DMS79 (cell line): ENCODE measurements at regions not wholly inside any gene's neighbourhood (a gene's known extent, or its start where the extent isn't known, plus 50 kb on each side); places are given as distances from the start of the nearest gene placed in this dataset.

Experiments
- DNase-seq: peaks from one replicate; lab custom pipeline; 2025; lab: John Stamatoyannopoulos, UW

- DNase-seq = no peak
Observed at GRCh38 chr4:53688186-53688790, 97.0 kb upstream of the LNX1 start.

- DNase-seq = no peak
Observed at GRCh38 chr4:53686521-53686920, 95.2 kb upstream of the LNX1 start.

- no peak for DNase-seq
Observed at GRCh38 chr4:53684136-53685130, 93.1 kb upstream of the LNX1 start.

- no peak for DNase-seq
Observed at GRCh38 chr4:53682908-53683307, 91.6 kb upstream of the LNX1 start.

GRCh38 chr4:53682196-53682595, 90.9 kb upstream of the LNX1 start:
- no peak for DNase-seq

GRCh38 chr4:53680598-53680997, 89.3 kb upstream of the LNX1 start:
- no peak for DNase-seq

GRCh38 chr4:53680168-53680567, 88.9 kb upstream of the LNX1 start:
- DNase-seq = no peak

GRCh38 chr4:53676402-53676871, 85.2 kb upstream of the LNX1 start:
- no peak for DNase-seq

GRCh38 chr4:53674903-53675302, 83.6 kb upstream of the LNX1 start:
- no peak for DNase-seq

- no peak for DNase-seq
Observed at GRCh38 chr4:53672873-53673272, 81.6 kb upstream of the LNX1 start.

GRCh38 chr4:53671757-53672156, 80.5 kb upstream of the LNX1 start:
- no peak for DNase-seq

GRCh38 chr4:53659737-53660136, 68.5 kb upstream of the LNX1 start:
- DNase-seq = no peak

GRCh38 chr4:53659112-53659511, 67.8 kb upstream of the LNX1 start:
- DNase-seq = no peak

- no peak for DNase-seq
Observed at GRCh38 chr4:53658029-53658428, 66.7 kb upstream of the LNX1 start.

GRCh38 chr4:53656421-53656981, 65.2 kb upstream of the LNX1 start:
- DNase-seq = no peak

- no peak for DNase-seq
Observed at GRCh38 chr4:53654300-53654758, 63.0 kb upstream of the LNX1 start.

GRCh38 chr4:53653484-53654053, 62.3 kb upstream of the LNX1 start:
- peak; percentile 25 for DNase-seq

- DNase-seq = no peak
Observed at GRCh38 chr4:53651156-53651735, 60.0 kb upstream of the LNX1 start.

GRCh38 chr4:53649357-53649756, 58.1 kb upstream of the LNX1 start:
- DNase-seq = no peak

GRCh38 chr4:53647547-53647946, 56.3 kb upstream of the LNX1 start:
- no peak for DNase-seq

GRCh38 chr4:53646795-53647194, 55.5 kb upstream of the LNX1 start:
- no peak for DNase-seq

- no peak for DNase-seq
Observed at GRCh38 chr4:53645108-53645507, 53.8 kb upstream of the LNX1 start.
